ENCODE measurements at regions not wholly inside any gene's neighbourhood (a gene's known extent, or its start where the extent isn't known, plus 50 kb on each side); places are given as distances from the start of the nearest gene placed in this dataset.
"Not testable (repeated sequence)": the region's sequence is repeated elsewhere in the genome, so short reads cannot be mapped to it uniquely, and the experiment has no call there.

DNA sequence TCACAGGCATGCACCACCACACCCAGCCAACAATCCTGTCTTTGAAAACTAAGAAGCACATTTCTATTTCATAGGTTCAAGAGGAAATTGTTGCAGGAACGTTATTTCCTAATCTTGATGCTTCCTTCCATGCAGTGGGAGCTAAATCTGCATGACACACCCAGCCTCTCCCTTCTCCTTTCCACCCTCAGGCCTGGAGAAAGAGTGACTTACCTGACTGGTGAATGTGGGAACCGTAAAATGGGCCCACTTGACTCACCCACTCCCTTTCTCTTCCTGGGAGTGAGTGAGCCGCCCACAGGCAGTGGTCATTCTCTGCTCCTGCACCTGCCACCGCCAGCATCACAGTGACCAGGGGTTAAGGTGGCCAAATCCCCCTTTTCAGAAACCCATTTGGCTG lies 78.2 kb downstream of the C9orf50 start:
- Histone ChIP-seq H3K9ac (ENCODE audit: low read length) (no peak overlapping the region), H3K9me3 (ENCODE audit: control insufficient read depth, low read length) (peaks cover 8% of the 10 kb centered on the region), H3K4me1 (ENCODE audit: control insufficient read depth, insufficient read depth, low read length) (peaks cover 10% of the 10 kb centered on the region), H3K27me3 (replicated peaks; ENCODE audit: control insufficient read depth, insufficient read depth, low read length) (no peaks in the 10 kb centered on the region), H3K4me3 (ENCODE audit: low read length) (no peak overlapping the region), H3K36me3 (ENCODE audit: control insufficient read depth, insufficient read depth, low read length, severe bottlenecking) (no peaks in the 10 kb centered on the region)
- no peak for DNase-seq (ENCODE audit: low read depth)

DNA sequence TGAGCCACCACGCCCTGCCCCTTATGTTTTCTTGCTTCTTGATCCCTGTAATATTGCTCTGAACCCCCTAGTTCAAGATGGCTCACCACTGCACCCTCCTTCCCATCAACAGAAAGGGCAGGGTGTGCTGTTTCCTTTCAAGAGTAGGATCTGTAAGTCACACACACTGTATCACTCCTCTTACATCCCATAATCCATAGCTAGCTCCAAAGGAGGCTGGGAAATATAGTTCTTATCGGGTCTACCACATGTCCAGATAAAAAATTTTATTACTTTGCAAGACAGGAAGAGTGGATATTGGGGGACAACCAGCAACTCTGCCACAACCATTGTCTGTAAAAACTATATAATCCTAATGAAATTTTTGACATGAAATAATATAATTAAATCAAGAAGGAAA lies 79.6 kb downstream of the C9orf50 start:
- Histone ChIP-seq H3K9ac (ENCODE audit: low read length) (no peak overlapping the region), H3K27me3 (replicated peaks; ENCODE audit: control insufficient read depth, insufficient read depth, low read length) (no peaks in the 10 kb centered on the region), H3K36me3 (ENCODE audit: control insufficient read depth, insufficient read depth, low read length, severe bottlenecking) (no peaks in the 10 kb centered on the region), H3K4me1 (ENCODE audit: control insufficient read depth, insufficient read depth, low read length) (peaks cover 10% of the 10 kb centered on the region), H3K9me3 (ENCODE audit: control insufficient read depth, low read length) (peaks cover 8% of the 10 kb centered on the region), H3K4me3 (ENCODE audit: low read length) (no peak overlapping the region)
- no peak for DNase-seq (ENCODE audit: low read depth)

DNA sequence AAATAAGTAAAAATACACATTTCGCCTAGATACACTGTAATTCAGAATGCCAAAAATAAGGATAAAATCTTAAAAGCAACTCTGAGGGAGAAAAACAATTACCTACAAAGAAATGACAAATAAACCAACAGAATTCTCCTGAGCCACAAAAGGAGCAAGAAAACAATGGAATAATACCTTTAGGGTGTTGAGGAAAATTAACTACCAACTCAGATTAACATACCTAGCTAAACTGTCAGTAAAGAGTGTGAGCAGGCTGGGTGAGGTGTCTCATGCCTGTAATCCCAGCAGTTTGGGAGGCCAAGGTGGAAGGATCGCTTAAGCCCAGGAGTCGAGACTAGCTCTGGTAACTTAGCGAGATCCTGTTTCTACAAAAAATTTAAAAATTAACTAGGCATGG lies 81.5 kb downstream of the C9orf50 start:
- Histone ChIP-seq H3K27me3 (replicated peaks; ENCODE audit: control insufficient read depth, insufficient read depth, low read length) (no peaks in the 10 kb centered on the region), H3K36me3 (ENCODE audit: control insufficient read depth, insufficient read depth, low read length, severe bottlenecking) (no peaks in the 10 kb centered on the region), H3K9me3 (ENCODE audit: control insufficient read depth, low read length) (peaks cover 8% of the 10 kb centered on the region), H3K9ac (ENCODE audit: low read length) (no peak overlapping the region), H3K4me1 (ENCODE audit: control insufficient read depth, insufficient read depth, low read length) (peaks cover 10% of the 10 kb centered on the region), H3K4me3 (ENCODE audit: low read length) (no peak overlapping the region)
- no peak for DNase-seq (ENCODE audit: low read depth)

DNA sequence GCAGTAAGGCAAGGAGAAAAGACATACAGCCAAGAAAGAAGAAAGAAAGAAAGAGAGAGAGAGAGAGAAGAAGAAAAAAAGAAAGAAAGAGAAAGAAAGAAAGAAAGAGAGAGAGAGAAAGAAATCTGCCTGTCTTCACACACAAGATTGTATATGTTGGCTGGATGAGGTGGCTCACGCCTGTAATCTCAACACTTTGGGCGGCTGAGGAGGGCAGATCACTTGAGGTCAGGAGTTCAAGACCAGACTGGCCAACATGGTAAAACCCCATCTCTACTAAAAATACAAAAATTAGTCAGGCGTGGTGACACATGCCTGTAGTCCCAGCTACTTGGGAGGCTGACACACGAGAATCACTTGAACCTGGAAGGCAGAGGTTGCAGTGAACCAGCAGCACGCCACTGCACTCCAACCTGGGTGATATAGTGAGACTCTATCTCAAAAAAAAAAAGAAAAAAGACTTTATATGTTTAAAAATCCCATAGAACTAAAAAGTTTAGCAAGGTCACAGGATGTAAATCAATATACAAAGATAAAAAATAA lies 89.0 kb downstream of the C9orf50 start:
- H3K9ac ChIP-seq (ENCODE audit: low read length); H3K4me3 ChIP-seq (ENCODE audit: low read length); H3K27me3 ChIP-seq (replicated peaks; ENCODE audit: control insufficient read depth, insufficient read depth, low read length); H3K4me1 ChIP-seq (ENCODE audit: control insufficient read depth, insufficient read depth, low read length); H3K9me3 ChIP-seq (ENCODE audit: control insufficient read depth, low read length); H3K36me3 ChIP-seq (ENCODE audit: control insufficient read depth, insufficient read depth, low read length, severe bottlenecking); DNase-seq (ENCODE audit: low read depth): not testable (repeated sequence)

DNA sequence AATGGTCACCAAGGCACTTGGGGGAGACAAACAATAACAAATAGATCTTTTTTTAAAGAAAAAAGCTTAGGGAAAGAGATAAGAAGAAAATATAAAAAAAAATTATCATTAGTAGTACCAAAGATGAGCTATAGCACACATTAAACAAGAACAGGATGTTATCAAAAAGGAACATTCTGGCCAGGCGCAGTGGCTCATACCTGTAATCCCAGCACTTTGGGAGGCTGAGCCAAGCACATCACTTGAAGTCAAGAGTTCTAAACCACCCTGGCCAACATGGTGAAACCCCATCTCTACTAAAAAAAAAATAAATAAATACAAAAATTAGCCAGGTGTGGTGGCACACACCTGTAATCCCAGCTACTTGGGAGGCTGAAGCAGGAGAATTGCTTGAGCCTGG lies 92.9 kb downstream of the C9orf50 start:
- H3K36me3 ChIP-seq (ENCODE audit: control insufficient read depth, insufficient read depth, low read length, severe bottlenecking); H3K4me3 ChIP-seq (ENCODE audit: low read length); H3K9ac ChIP-seq (ENCODE audit: low read length); DNase-seq (ENCODE audit: low read depth); H3K27me3 ChIP-seq (replicated peaks; ENCODE audit: control insufficient read depth, insufficient read depth, low read length); H3K9me3 ChIP-seq (ENCODE audit: control insufficient read depth, low read length); H3K4me1 ChIP-seq (ENCODE audit: control insufficient read depth, insufficient read depth, low read length): not testable (repeated sequence)

DNA sequence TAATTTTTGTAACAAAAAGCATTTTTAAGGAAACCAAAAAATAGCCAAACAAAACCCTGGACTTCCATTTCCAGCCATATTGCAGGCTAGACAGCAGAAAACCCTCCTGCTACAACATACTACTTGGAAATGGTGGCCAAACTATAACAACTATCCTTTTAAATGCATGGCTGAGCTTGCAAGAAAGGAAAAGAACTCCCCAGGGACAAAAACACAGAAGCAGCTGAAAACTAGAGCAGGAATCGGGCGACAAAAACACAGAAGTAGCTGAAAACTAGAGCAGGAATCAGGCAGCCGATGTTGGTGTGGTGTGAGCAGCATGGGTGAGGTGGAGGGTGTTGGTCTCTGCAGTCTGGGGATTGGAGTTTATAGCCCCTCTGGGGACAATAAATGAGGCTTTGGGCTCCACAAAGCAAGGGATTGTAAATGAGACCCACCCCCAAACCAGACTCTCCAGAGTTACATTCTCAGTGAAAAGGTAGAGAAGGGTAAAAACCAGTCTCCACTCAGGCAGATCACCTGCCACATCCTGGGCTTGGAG lies 95.2 kb downstream of the C9orf50 start:
- Histone ChIP-seq H3K4me3 (ENCODE audit: low read length) (no peak overlapping the region), H3K36me3 (ENCODE audit: control insufficient read depth, insufficient read depth, low read length, severe bottlenecking) (no peaks in the 10 kb centered on the region), H3K9me3 (ENCODE audit: control insufficient read depth, low read length) (peaks cover 6% of the 10 kb centered on the region), H3K4me1 (ENCODE audit: control insufficient read depth, insufficient read depth, low read length) (no peaks in the 10 kb centered on the region), H3K9ac (ENCODE audit: low read length) (no peak overlapping the region), H3K27me3 (replicated peaks; ENCODE audit: control insufficient read depth, insufficient read depth, low read length) (no peaks in the 10 kb centered on the region)
- no peak for DNase-seq (ENCODE audit: low read depth)

DNA sequence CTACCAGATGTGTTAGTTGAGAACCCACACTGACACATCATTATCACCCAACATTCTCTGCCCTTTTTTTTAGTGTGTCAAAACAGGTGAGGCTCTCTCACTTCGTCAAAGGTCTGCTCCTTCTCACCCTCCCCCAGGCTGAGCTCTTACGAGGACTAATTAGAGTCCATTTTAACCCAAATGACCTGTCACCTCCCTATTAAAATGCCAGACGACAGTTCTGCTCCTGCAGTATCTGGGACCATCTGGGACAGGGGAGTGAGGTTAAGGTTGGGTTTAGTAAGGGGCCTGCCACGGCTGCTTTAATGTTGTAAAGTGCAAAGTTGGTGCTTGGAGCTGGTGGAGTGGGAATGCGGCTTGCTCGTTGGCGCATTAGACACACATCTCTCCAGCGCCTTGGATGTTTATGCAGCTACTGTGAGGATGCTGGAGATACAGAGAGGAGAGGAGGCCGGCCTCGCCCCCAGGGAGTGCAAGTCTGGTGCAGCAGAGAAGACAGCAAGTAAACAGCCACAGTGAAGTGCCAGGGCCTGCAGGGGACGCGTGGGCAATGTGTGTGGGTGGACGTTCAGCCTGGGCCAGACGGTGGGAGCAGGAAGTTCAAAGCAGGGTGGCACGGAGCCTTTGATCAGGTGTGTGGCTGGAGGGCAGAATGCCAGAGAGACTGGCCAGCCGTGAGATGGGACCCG lies 96.2 kb downstream of the C9orf50 start:
- DNase-seq (ENCODE audit: low read depth) = no peak
- peaks cover 3% of the 10 kb centered on the region for H3K27me3 ChIP-seq (replicated peaks; ENCODE audit: control insufficient read depth, insufficient read depth, low read length)
- peaks cover 6% of the 10 kb centered on the region for H3K9me3 ChIP-seq (ENCODE audit: control insufficient read depth, low read length)

DNA sequence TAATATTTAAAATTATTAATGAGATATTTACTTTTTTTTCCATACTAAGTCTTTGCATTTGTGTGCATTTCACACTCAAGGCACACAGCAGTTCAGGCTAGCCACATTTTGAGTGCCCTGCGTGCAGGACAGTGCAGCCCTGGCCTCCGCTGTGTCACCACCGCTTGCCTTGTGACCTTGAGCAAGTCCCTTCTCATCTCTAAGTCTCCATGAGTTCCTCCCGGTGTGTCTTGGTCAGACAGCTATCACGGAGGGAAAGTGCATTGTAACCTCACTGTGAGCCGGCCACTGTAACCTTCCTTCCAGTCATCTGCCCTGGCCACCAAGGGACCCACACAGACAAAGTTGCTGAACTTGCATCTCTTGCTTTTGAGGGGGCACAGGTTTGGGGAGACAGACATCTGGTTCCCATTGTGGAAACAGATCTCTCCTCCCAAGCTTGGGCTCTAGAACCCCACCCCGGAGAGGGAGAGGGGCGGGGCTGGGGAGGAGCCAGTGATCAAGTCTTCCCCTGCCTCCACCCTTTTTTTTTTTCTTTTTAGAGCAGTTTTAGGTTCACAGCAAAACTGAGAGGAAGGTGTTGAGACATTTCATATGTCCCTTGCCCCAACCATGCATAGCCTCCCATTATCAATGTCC lies 96.8 kb downstream of the C9orf50 start:
- H3K4me3 ChIP-seq (ENCODE audit: low read length) = no peak overlapping the region
- no peaks in the 10 kb centered on the region for H3K4me1 ChIP-seq (ENCODE audit: control insufficient read depth, insufficient read depth, low read length)
- peaks cover 4% of the 10 kb centered on the region for H3K27me3 ChIP-seq (replicated peaks; ENCODE audit: control insufficient read depth, insufficient read depth, low read length)
- H3K36me3 ChIP-seq (ENCODE audit: control insufficient read depth, insufficient read depth, low read length, severe bottlenecking) = no peaks in the 10 kb centered on the region
- peaks cover 6% of the 10 kb centered on the region for H3K9me3 ChIP-seq (ENCODE audit: control insufficient read depth, low read length)
- DNase-seq (ENCODE audit: low read depth) = no peak
- no peak overlapping the region for H3K9ac ChIP-seq (ENCODE audit: low read length)

More for the DNA sequence above, 96.2 kb downstream of the C9orf50 start:
- no peaks in the 10 kb centered on the region for H3K36me3 ChIP-seq (ENCODE audit: control insufficient read depth, insufficient read depth, low read length, severe bottlenecking)
- H3K9ac ChIP-seq (ENCODE audit: low read length) = no peak overlapping the region
- H3K4me3 ChIP-seq (ENCODE audit: low read length) = no peak overlapping the region
- no peaks in the 10 kb centered on the region for H3K4me1 ChIP-seq (ENCODE audit: control insufficient read depth, insufficient read depth, low read length)

DNA sequence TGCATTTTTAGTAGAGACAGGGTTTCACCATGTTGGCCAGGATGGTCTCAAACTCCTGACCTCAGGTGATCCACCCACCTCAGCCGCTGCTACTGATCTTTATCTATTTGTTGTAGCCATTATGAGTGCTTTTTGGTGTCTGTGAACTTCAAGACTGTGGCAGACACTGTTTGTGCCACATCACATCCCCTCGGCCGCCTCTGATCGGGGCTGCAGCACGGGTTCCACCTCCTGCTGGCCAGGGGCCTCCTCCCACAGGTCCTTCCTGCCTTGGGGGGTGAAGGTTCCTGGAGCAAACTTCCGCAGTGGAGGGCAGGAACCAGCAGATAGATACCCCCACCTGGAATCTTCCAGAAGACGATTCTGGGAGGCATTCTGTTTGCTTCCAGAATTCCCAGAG lies 98.5 kb downstream of the C9orf50 start:
- Histone ChIP-seq H3K9ac (ENCODE audit: low read length) (no peak overlapping the region), H3K4me3 (ENCODE audit: low read length) (no peak overlapping the region), H3K36me3 (ENCODE audit: control insufficient read depth, insufficient read depth, low read length, severe bottlenecking) (no peaks in the 10 kb centered on the region), H3K27me3 (replicated peaks; ENCODE audit: control insufficient read depth, insufficient read depth, low read length) (peaks cover 4% of the 10 kb centered on the region), H3K4me1 (ENCODE audit: control insufficient read depth, insufficient read depth, low read length) (no peaks in the 10 kb centered on the region), H3K9me3 (ENCODE audit: control insufficient read depth, low read length) (peaks cover 5% of the 10 kb centered on the region)
- DNase-seq (ENCODE audit: low read depth) = no peak

DNA sequence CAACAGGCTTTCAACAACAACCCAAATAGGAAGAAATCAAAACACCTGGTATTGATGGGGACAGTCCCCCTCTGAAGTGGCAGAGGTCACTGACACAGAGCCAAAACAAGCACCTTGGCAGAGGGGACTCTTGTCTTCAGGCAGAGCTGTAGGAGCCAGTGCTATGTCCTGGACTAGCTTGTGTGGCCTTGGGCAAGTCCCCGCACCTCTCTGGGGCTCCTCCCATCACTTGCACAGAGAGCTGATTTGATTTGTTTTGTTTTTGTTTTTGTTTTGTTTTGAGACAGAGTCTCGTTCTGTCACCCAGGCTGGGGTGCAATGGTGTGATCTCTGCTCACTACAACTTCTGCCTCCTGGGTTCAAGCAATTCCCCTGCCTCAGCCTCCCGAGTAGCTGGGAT lies 100.8 kb downstream of the C9orf50 start:
- Histone ChIP-seq H3K4me3 (ENCODE audit: low read length) (no peak overlapping the region), H3K9ac (ENCODE audit: low read length) (no peak overlapping the region), H3K36me3 (ENCODE audit: control insufficient read depth, insufficient read depth, low read length, severe bottlenecking) (no peaks in the 10 kb centered on the region), H3K4me1 (ENCODE audit: control insufficient read depth, insufficient read depth, low read length) (no peaks in the 10 kb centered on the region), H3K9me3 (ENCODE audit: control insufficient read depth, low read length) (peaks cover 5% of the 10 kb centered on the region), H3K27me3 (replicated peaks; ENCODE audit: control insufficient read depth, insufficient read depth, low read length) (peaks cover 4% of the 10 kb centered on the region)
- DNase-seq (ENCODE audit: low read depth) = no peak

DNA sequence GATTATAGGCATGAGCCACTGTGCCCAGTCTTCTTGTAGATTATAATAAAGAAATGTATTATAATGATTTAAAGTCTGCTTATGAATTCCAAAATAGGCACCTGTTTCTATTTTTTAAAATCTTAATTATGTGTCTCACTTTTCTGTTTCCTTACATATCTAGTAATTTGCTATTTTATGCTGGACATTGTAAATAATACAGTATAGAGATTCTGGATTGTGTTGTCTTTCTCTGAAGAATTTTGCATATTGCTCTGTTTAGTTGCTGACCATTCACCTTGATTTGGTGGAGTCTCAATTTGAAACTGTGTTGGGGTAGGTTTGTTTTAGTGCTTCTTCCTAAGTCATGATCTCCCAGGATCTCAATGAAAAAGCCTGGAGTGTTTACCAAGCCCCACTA lies 102.8 kb downstream of the C9orf50 start:
- Histone ChIP-seq H3K9ac (ENCODE audit: low read length) (no peak overlapping the region), H3K9me3 (ENCODE audit: control insufficient read depth, low read length) (peaks cover 23% of the 10 kb centered on the region), H3K4me3 (ENCODE audit: low read length) (no peak overlapping the region), H3K27me3 (replicated peaks; ENCODE audit: control insufficient read depth, insufficient read depth, low read length) (peaks cover 4% of the 10 kb centered on the region), H3K4me1 (ENCODE audit: control insufficient read depth, insufficient read depth, low read length) (no peaks in the 10 kb centered on the region), H3K36me3 (ENCODE audit: control insufficient read depth, insufficient read depth, low read length, severe bottlenecking) (no peaks in the 10 kb centered on the region)
- DNase-seq (ENCODE audit: low read depth) = no peak
